Ishikawa (cell line): ENCODE measurements at regions not wholly inside any gene's neighbourhood (a gene's known extent, or its start where the extent isn't known, plus 50 kb on each side); places are given as distances from the start of the nearest gene placed in this dataset.

ENCODE experiments used
- CEBPB ChIP-seq: IDR thresholded peaks from 2 replicates; pipeline ENCODE4 v1.6.1; 2012
- CREB1 ChIP-seq: IDR thresholded peaks from 2 replicates; pipeline ENCODE4 v1.6.1; 2012; ENCODE audit warnings: low read depth
- EGR1 ChIP-seq: IDR thresholded peaks from 2 replicates; pipeline ENCODE4 v1.6.1; 2012
- EP300 ChIP-seq: IDR thresholded peaks from 2 replicates; pipeline ENCODE4 v1.6.1; 2012; ENCODE audit warnings: borderline replicate concordance
- FOXM1 ChIP-seq: IDR thresholded peaks from 2 replicates; pipeline ENCODE4 v1.6.1; 2012; ENCODE audit warnings: low read depth, borderline replicate concordance
- MAX ChIP-seq: IDR thresholded peaks from 2 replicates; pipeline ENCODE4 v1.6.1; 2012
- NFIC ChIP-seq: IDR thresholded peaks from 2 replicates; pipeline ENCODE4 v1.6.1; 2012
- RAD21 ChIP-seq: IDR thresholded peaks from 2 replicates; pipeline ENCODE4 v1.6.1; 2012; ENCODE audit warnings: low read depth
- REST ChIP-seq: IDR thresholded peaks from 2 replicates; pipeline ENCODE4 v1.6.1; 2012; ENCODE audit warnings: low read depth, mild to moderate bottlenecking
- TAF1 ChIP-seq: IDR thresholded peaks from 2 replicates; pipeline ENCODE4 v1.6.1; 2012; ENCODE audit warnings: low read depth, mild to moderate bottlenecking
- TCF12 ChIP-seq: IDR thresholded peaks from 2 replicates; pipeline ENCODE4 v1.6.1; 2012; ENCODE audit warnings: low read depth
- TEAD4 ChIP-seq: IDR thresholded peaks from 2 replicates; pipeline ENCODE4 v1.6.1; 2012
- USF1 ChIP-seq: IDR thresholded peaks from 2 replicates; pipeline ENCODE4 v1.6.1; 2012
- YY1 ChIP-seq: IDR thresholded peaks from 2 replicates; pipeline ENCODE4 v1.6.1; 2012; ENCODE audit warnings: low read depth
- ZBTB7A ChIP-seq: IDR thresholded peaks from 2 replicates; pipeline ENCODE4 v1.6.1; 2012; ENCODE audit warnings: low read depth

DNA sequence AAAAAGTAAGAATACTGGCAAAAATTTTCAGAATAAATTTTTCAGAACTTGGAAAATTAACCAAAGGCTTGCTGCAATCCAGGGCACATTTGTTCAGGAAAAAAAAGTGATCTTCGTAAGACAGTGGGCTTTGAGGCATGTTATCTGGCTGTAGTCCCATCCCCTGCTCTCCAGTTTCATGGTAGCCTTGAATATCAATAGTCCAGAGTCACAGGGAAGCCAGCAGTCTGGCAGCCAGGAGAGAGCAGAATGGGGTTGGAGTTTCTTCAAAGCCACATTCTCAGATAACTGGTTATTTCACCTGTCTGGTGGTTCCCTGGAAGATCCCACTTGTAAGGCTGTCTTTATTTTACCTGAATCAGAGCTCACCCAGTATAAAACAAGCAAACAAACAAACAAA, 669.3 kb downstream of the MATN1 start:
- TF ChIP-seq TAF1 (no peak), NFIC (no peak), YY1 (no peak), EGR1 (no peak), MAX (no peak), USF1 (no peak), TEAD4 (no peak), RAD21 (no peak), CREB1 (no peak), FOXM1 (no peak)

GRCh38 chr1:30052178-30052577, 671.2 kb downstream of the MATN1 start:
- TF ChIP-seq USF1 (no peak), TAF1 (no peak)

GRCh38 chr1:30051777-30052176, 671.6 kb downstream of the MATN1 start:
- TF ChIP-seq ZBTB7A (no peak), TAF1 (no peak), REST (no peak), CREB1 (no peak), YY1 (no peak), EGR1 (no peak), EP300 (no peak), USF1 (no peak), CEBPB (no peak), MAX (no peak), NFIC (no peak), TCF12 (no peak)

GRCh38 chr1:30049748-30050296, 673.6 kb downstream of the MATN1 start:
- TF ChIP-seq TCF12 (no peak), MAX (no peak)

- TF ChIP-seq TAF1 (no peak), RAD21 (no peak), EGR1 (no peak), CEBPB (no peak), YY1 (no peak), MAX (no peak), REST (no peak), TEAD4 (no peak), ZBTB7A (no peak), TCF12 (no peak), NFIC (no peak), USF1 (no peak), CREB1 (no peak)
Measured at GRCh38 chr1:30048905-30049304, 674.5 kb downstream of the MATN1 start.

DNA sequence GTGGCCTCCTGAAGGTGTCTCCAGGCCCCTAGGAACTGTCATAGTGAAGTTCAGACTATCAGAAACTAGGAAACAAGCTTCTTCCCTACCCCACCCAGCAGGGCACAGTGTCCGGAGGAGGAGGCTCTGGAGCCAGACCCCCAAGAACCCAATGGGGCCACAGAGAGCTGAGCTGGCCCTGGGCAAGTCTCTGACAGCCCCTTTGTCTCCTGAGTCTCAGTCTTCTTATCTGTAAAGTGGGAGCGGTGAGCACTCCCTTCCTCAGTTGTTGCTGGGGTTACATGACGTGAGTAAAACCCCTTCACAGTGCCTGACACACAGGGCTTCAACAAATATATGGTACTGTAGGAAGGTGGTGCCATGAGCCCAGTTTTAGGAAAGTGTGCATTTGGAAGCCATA, 675.8 kb downstream of the MATN1 start:
- TF ChIP-seq CREB1 (no peak), CEBPB (no peak), NFIC (no peak), ZBTB7A (no peak), EP300 (no peak), TCF12 (no peak), RAD21 (no peak), EGR1 (no peak), YY1 (no peak), USF1 (no peak), MAX (no peak), TEAD4 (no peak), TAF1 (no peak), REST (no peak), FOXM1 (no peak)
